K562 (cell line): ENCODE measurements at regions not wholly inside any gene's neighbourhood (a gene's known extent, or its start where the extent isn't known, plus 50 kb on each side); places are given as distances from the start of the nearest gene placed in this dataset.

ENCODE experiments used
- ATAC-seq: fragments of 200-7000 bp; cut with Tn5 transposase; 3 replicates; pipeline ENCODE4 v1.9.1; 2020; ENCODE audit warnings: moderate library complexity
- BruUV-seq: library from RNA; stranded (reverse); fragments of 400-500 nt; replicated peaks from 2 replicates; lab custom pipeline; 2021; lab: Mats Ljungman, UMichigan
- CTCF ChIA-PET: fragments of 300-600 bp; formaldehyde crosslinking; extraction: SDS; loops from one replicate; lab custom pipeline; 2021; ENCODE audit warnings: low intra/inter-chr PET ratio; lab: Yijun Ruan, JAX
- POLR2A ChIA-PET: fragments of 300-600, 350-650 bp; sonication (Branson Sonifier 250); formaldehyde crosslinking; extraction: SDS; loops from one replicate; lab custom pipeline; 2021; ENCODE audit warnings: antibody characterized with exemption, inconsistent platforms; lab: Yijun Ruan, JAX
- DNase-seq, 4 experiments: peaks; one replicate each; pipeline versions ENCODE4 v3.0.0 to v3.0.0-alpha.2; 2011 to 2018; ENCODE audit warnings: low spot score in 3 of 4, mixed read lengths in 3 of 4; ENCODE audit errors: extremely low read depth in 1 of 4
- FAIRE-seq: peaks from 2 replicates; lab custom pipeline; 2011; peaks lifted over from hg19 to GRCh38; lab: Jason Lieb, UNC
- H2AFZ ChIP-seq: 2 replicates; pipeline ENCODE4 v1.6.0; 2011; ENCODE audit warnings: low read depth, low read length, control low read depth, inconsistent platforms
- H3K27ac ChIP-seq: fragments of 200-600 bp; 3 replicates; pipeline ENCODE4 v1.8.0; 2011; ENCODE audit warnings: low read depth, mild to moderate bottlenecking, control low read depth, inconsistent platforms, low read length, moderate library complexity, mixed read lengths; ENCODE audit errors: extremely low read depth
- H3K27me3 ChIP-seq, 2 experiments: fragments of 300-600 bp in 1 of 2; 2 replicates in 1 of 2; 3 replicates in 1 of 2; pipeline versions ENCODE4 v1.6.0 to v1.8.0; 2011; ENCODE audit warnings: inconsistent platforms in 2 of 2, low read length in 2 of 2, mild to moderate bottlenecking in 1 of 2, mixed read lengths in 1 of 2, moderate library complexity in 1 of 2; ENCODE audit not compliant: control insufficient read depth in 2 of 2, insufficient read depth in 2 of 2
- H3K36me3 ChIP-seq: fragments of 300-600 bp; 3 replicates; pipeline ENCODE4 v1.8.0; 2011; ENCODE audit warnings: mild to moderate bottlenecking, low read length, inconsistent platforms; ENCODE audit not compliant: control insufficient read depth, insufficient read depth
- H3K4me1 ChIP-seq, 2 experiments: fragments of 200-600 bp in 1 of 2; replicated peaks in 1 of 2; 2 replicates in 1 of 2; 3 replicates in 1 of 2; pipeline versions ENCODE4 v1.5.1 to v1.8.0; 2011; ENCODE audit warnings: inconsistent platforms in 2 of 2, low read length in 2 of 2, mild to moderate bottlenecking in 1 of 2, mixed read lengths in 1 of 2, moderate library complexity in 1 of 2; ENCODE audit not compliant: control insufficient read depth in 2 of 2, insufficient read depth in 2 of 2
- H3K4me2 ChIP-seq: 2 replicates; pipeline ENCODE4 v1.6.1; 2011; ENCODE audit warnings: low read length, control low read depth, inconsistent platforms, mixed read lengths; ENCODE audit not compliant: insufficient read depth
- H3K4me3 ChIP-seq: fragments of 200-600 bp; sonication (generic), shearing (Covaris generic); 2 replicates; pipeline ENCODE4 v1.5.1; 2016; ENCODE audit warnings: control low read depth, inconsistent platforms
- H3K79me2 ChIP-seq: fragments of 200-600 bp; 3 replicates; pipeline ENCODE4 v1.8.0; 2011; ENCODE audit warnings: low read length, inconsistent platforms; ENCODE audit not compliant: control insufficient read depth, insufficient read depth
- H3K9ac ChIP-seq, 2 experiments: 2 replicates each; pipeline versions ENCODE4 v1.6.0 to v1.6.1; 2011; ENCODE audit warnings: low read depth in 2 of 2, low read length in 2 of 2, control low read depth in 1 of 2, inconsistent platforms in 1 of 2, mild to moderate bottlenecking in 1 of 2, mixed read lengths in 1 of 2; ENCODE audit not compliant: insufficient read depth in 1 of 2
- H3K9me1 ChIP-seq: one replicate; pipeline ENCODE4 v1.6.0; 2011; ENCODE audit warnings: inconsistent platforms, mild to moderate bottlenecking, low read length, moderate library complexity; ENCODE audit not compliant: control insufficient read depth, insufficient read depth
- H3K9me3 ChIP-seq: replicated peaks from 2 replicates; pipeline ENCODE4 v1.5.1; 2011; ENCODE audit warnings: low read depth, low read length, inconsistent platforms; ENCODE audit not compliant: control insufficient read depth, insufficient read depth
- H4K20me1 ChIP-seq: replicated peaks from 2 replicates; pipeline ENCODE4 v1.6.1; 2011; ENCODE audit warnings: low read length, inconsistent platforms, mixed read lengths; ENCODE audit not compliant: control insufficient read depth, insufficient read depth
- BACH1 ChIP-seq: fragments of 200-800 bp; sonication (Bioruptor generic); IDR thresholded peaks from 2 replicates; pipeline ENCODE4 v1.6.1; 2016; ENCODE audit warnings: missing genetic modification characterization, missing compliant biosample characterization
- CBFA2T2 ChIP-seq: fragments of 450-650 bp; conservative IDR thresholded peaks from 2 replicates; pipeline ENCODE4 v1.6.1; 2017; ENCODE audit warnings: mild to moderate bottlenecking
- GABPB2 ChIP-seq: fragments of 250-450 bp; sonication (Bioruptor Pico); conservative IDR thresholded peaks from 2 replicates; pipeline ENCODE4 v1.5.1; 2021; ENCODE audit warnings: mild to moderate bottlenecking
- KDM4B ChIP-seq, 2 experiments: fragments of 450-650 bp in 1 of 2; sonication (generic) in 1 of 2; IDR thresholded peaks; 2 replicates each; pipeline ENCODE4 v1.6.1; 2016 to 2017; ENCODE audit warnings: borderline replicate concordance in 2 of 2, antibody characterized with exemption in 1 of 2, low read depth in 1 of 2, mild to moderate bottlenecking in 1 of 2
- LCOR ChIP-seq: sonication (generic); formaldehyde crosslinking; IDR thresholded peaks from 2 replicates; pipeline ENCODE4 v1.8.0; 2022; ENCODE audit warnings: mild to moderate bottlenecking, missing genetic modification reagents
- MXD1 ChIP-seq: fragments of 250-450 bp; sonication (Bioruptor Pico); IDR thresholded peaks from 2 replicates; pipeline ENCODE4 v1.8.0; 2021; ENCODE audit warnings: borderline replicate concordance, mild to moderate bottlenecking, moderate library complexity; ENCODE audit not compliant: poor library complexity, severe bottlenecking
- SIN3A ChIP-seq, 2 experiments: fragments of 150-350 bp in 1 of 2; IDR thresholded peaks; 2 replicates each; pipeline ENCODE4 v1.6.1; 2011 to 2016; ENCODE audit warnings: borderline replicate concordance in 2 of 2, low read depth in 2 of 2, low read length in 2 of 2, mild to moderate bottlenecking in 2 of 2, moderate library complexity in 2 of 2; ENCODE audit not compliant: control insufficient read depth in 1 of 2
- TCF3 ChIP-seq: sonication (generic); formaldehyde crosslinking; IDR thresholded peaks from 2 replicates; pipeline ENCODE4 v1.4.0; 2020; ENCODE audit warnings: mild to moderate bottlenecking, missing genetic modification reagents
- TOE1 ChIP-seq, 2 experiments: fragments of 450-650 bp in 1 of 2; sonication (generic) in 1 of 2; formaldehyde crosslinking in 1 of 2; IDR thresholded peaks; 2 replicates each; pipeline versions ENCODE4 v1.7.1 to v1.8.0; 2016 to 2022; ENCODE audit warnings: borderline replicate concordance in 2 of 2, mild to moderate bottlenecking in 2 of 2, antibody characterized with exemption in 1 of 2, inconsistent platforms in 1 of 2, low read depth in 1 of 2, missing genetic modification reagents in 1 of 2, moderate library complexity in 1 of 2
- YBX1 ChIP-seq: fragments of 450-650 bp; IDR thresholded peaks from 2 replicates; pipeline ENCODE4 v1.7.1; 2016; ENCODE audit warnings: mild to moderate bottlenecking
- YY1 ChIP-seq, 3 experiments: IDR thresholded peaks; 2 replicates each; pipeline ENCODE4 v1.6.1; 2011; ENCODE audit warnings: low read length in 2 of 3, mild to moderate bottlenecking in 2 of 3, moderate library complexity in 2 of 3, borderline replicate concordance in 1 of 3, control low read depth in 1 of 3, low read depth in 1 of 3; ENCODE audit not compliant: insufficient read depth in 3 of 3, insufficient replicate concordance in 2 of 3, control insufficient read depth in 1 of 3, insufficient read length in 1 of 3; ENCODE audit errors: extremely low read depth in 1 of 3
- WGBS: fragments of 100-300 bp; shearing (Covaris generic); methylation state at CpG from one replicate; pipeline ENCODE4 v1.1.6; 2016; ENCODE audit warnings: low coverage, mixed read lengths; ENCODE audit not compliant: insufficient coverage; ENCODE audit errors: missing lambda C conversion rate; 5-methylcytosine and 5-hydroxymethylcytosine counted together
- in situ Hi-C: fragments of 300-500 bp; cut with MboI; formaldehyde crosslinking; loops from 4 replicates; pipeline ENCODE4 v1.15.0; 2018; ENCODE audit warnings: inconsistent platforms, mixed read lengths
- intact Hi-C: fragments of 100-400 bp; cut with micrococcal nuclease; formaldehyde crosslinking; loops from 2 replicates; pipeline ENCODE4 v1.14.2; 2022

GRCh38 chr12:125214289-125214688, 149.1 kb downstream of the AACS start (continued):
- TF ChIP-seq SIN3A (IDR thresholded peaks at IDR 0.05; ENCODE audit: borderline replicate concordance in 2 of 2, control insufficient read depth in 1 of 2, low read depth in 2 of 2, low read length in 2 of 2): no peak
- no peak for TF ChIP-seq TCF3 (CRISPR knock-in tag)
- peak; percentile 68 for TF ChIP-seq CBFA2T2

- no peak overlapping the region for H2AFZ ChIP-seq
- H3K27ac ChIP-seq: no peak overlapping the region
- no peaks in the 10 kb centered on the region for H3K9me1 ChIP-seq
- 1% methylated on average over 14 of the region's 14 CpGs for WGBS
- no peak for DNase-seq
- BruUV-seq: no TSS peak
- H3K36me3 ChIP-seq: no peaks in the 10 kb centered on the region
- H3K4me1 ChIP-seq: no peaks in the 10 kb centered on the region
- peaks cover 17 to 29% of the 10 kb centered on the region in 2 experiments; a peak in 4 of 5 replicates for H3K27me3 ChIP-seq
- in situ Hi-C loops: no loop called here
- H3K9me3 ChIP-seq: no peaks in the 10 kb centered on the region
- intact Hi-C loops: no loop called here
- no peak for TF ChIP-seq YBX1
- TF ChIP-seq GABPB2: no peak
- TF ChIP-seq KDM4B (IDR thresholded peaks at IDR 0.05; ENCODE audit: borderline replicate concordance in 2 of 2, low read depth in 1 of 2): no peak
- no peak for TF ChIP-seq YY1 (IDR thresholded peaks at IDR 0.05; ENCODE audit: borderline replicate concordance in 1 of 3, control insufficient read depth in 1 of 3, extremely low read depth in 1 of 3, insufficient read depth in 3 of 3, insufficient read length in 1 of 3, insufficient replicate concordance in 2 of 3, low read depth in 1 of 3, low read length in 2 of 3)
- TF ChIP-seq BACH1 (tag): no peak
- TF ChIP-seq TOE1 (IDR thresholded peaks at IDR 0.05; ENCODE audit: borderline replicate concordance): no peak
- no peak for TF ChIP-seq TOE1 (CRISPR knock-in tag; IDR thresholded peaks at IDR 0.05; ENCODE audit: borderline replicate concordance, low read depth)
- TF ChIP-seq LCOR: no peak
- TF ChIP-seq MXD1: no peak
- TF ChIP-seq, all 486 proteins: peak for 0
- Histone ChIP-seq H3K79me2 (no peaks in the 10 kb centered on the region), H3K4me2 (no peak overlapping the region), H4K20me1 (peaks cover 3% of the 10 kb centered on the region; the same call in 1 of the 2 replicates), H3K9ac (no peak overlapping the region), H3K4me3 (no peak overlapping the region)
- ATAC-seq (no peak), FAIRE-seq (no peak)
- POLR2A ChIA-PET: interaction anchor here (0.6 kb wide), 1 partner anchor 137 kb away, joined by 3 read pairs; no protein-coding TSS in a partner anchor
- CTCF ChIA-PET: no interaction called here
These were observed 151.5 kb downstream of the AACS start for GRCh38 chr12:125216756-125217155.
